ENCODE measurements at regions not wholly inside any gene's neighbourhood (a gene's known extent, or its start where the extent isn't known, plus 50 kb on each side); places are given as distances from the start of the nearest gene placed in this dataset.

GRCh38 chrX:924017-924416, 288.4 kb downstream of the CRLF2 start:
- ChIA-PET POLR2A (no interaction called here), CTCF (ENCODE audit: low intra/inter-chr PET ratio) (no interaction called here)
- no peak for TF ChIP-seq POLR3G (IDR thresholded peaks at IDR 0.05; ENCODE audit: extremely low read depth, insufficient read length, insufficient replicate concordance)
- FAIRE-seq = no peak
- no peak overlapping the region for H3K27ac ChIP-seq (ENCODE audit: extremely low read depth, low read depth, low read length)
- WGBS (ENCODE audit: insufficient coverage, low coverage, missing lambda C conversion rate) = 49% methylated on average over 2 of the region's 2 CpGs
- no peaks in the 10 kb centered on the region for H3K9me1 ChIP-seq (ENCODE audit: control insufficient read depth, insufficient read depth, low read length)
- no peak overlapping the region for H3K4me3 ChIP-seq
- no peak for ATAC-seq
- no peak overlapping the region for H3K4me2 ChIP-seq (ENCODE audit: insufficient read depth, low read length)
- H3K4me1 ChIP-seq (replicated peaks in 1 of 2; ENCODE audit: control insufficient read depth in 2 of 2, insufficient read depth in 2 of 2, low read length in 2 of 2) = no peaks in the 10 kb centered on the region
- H3K9ac ChIP-seq (ENCODE audit: insufficient read depth in 1 of 2, low read depth in 2 of 2, low read length in 2 of 2) = no peak overlapping the region
- H3K9me3 ChIP-seq (replicated peaks; ENCODE audit: control insufficient read depth, insufficient read depth, low read depth, low read length) = no peaks in the 10 kb centered on the region; the same call in 1 of the 2 replicates
- no TSS peak for BruUV-seq (replicated peaks)
- no peaks in the 10 kb centered on the region for H3K27me3 ChIP-seq (ENCODE audit: control insufficient read depth in 2 of 2, insufficient read depth in 2 of 2, low read length in 2 of 2)
- in situ Hi-C loops (cut with MboI) (no loop called here), intact Hi-C loops (cut with micrococcal nuclease) (no loop called here)
- DNase-seq (ENCODE audit: extremely low read depth in 1 of 4, low spot score in 3 of 4) = no peak
- no peaks in the 10 kb centered on the region for H4K20me1 ChIP-seq (replicated peaks; ENCODE audit: control insufficient read depth, insufficient read depth, low read length)
- no peak overlapping the region for H2AFZ ChIP-seq (ENCODE audit: low read depth, low read length)
- no peaks in the 10 kb centered on the region for H3K36me3 ChIP-seq (ENCODE audit: control insufficient read depth, insufficient read depth, low read length)
- no peaks in the 10 kb centered on the region for H3K79me2 ChIP-seq (ENCODE audit: control insufficient read depth, insufficient read depth, low read length)

DNA sequence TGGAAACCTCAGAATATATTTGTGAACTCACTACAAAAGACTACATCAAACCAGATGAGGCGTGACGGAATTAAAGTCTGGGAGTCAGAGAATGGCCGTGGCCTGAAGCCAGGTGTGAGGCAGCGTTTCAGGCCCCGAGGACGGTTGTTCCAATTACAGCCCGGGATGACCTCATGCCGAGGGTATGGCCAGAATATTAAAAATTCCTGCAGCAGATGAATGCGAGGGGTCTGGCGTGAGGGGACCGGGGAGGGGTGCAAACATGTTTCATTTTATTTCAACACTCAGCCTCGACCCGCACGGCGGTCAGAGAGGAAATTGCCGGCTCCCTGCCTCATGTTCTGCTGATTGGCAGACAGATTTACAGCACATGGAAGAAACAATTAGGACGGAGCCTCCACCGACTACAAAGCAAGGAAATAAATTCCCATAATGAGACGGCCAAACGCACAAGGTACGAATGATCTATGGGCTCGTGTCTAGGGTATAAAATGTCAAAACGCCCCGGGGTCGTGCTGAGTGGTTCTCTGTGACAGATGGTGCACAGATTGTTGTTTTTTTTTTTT, 289.7 kb downstream of the SHOX start:
- DNase-seq (ENCODE audit: extremely low read depth in 1 of 4, low spot score in 3 of 4) (no peak), FAIRE-seq (no peak), ATAC-seq (no peak)
- in situ Hi-C loops (cut with MboI) (no loop called here), intact Hi-C loops (cut with micrococcal nuclease) (no loop called here)
- no peaks in the 10 kb centered on the region for H4K20me1 ChIP-seq (replicated peaks; ENCODE audit: control insufficient read depth, insufficient read depth, low read length)
- no peak overlapping the region for H3K9ac ChIP-seq (ENCODE audit: insufficient read depth in 1 of 2, low read depth in 2 of 2, low read length in 2 of 2)
- H3K4me2 ChIP-seq (ENCODE audit: insufficient read depth, low read length) = no peak overlapping the region
- H3K9me3 ChIP-seq (replicated peaks; ENCODE audit: control insufficient read depth, insufficient read depth, low read depth, low read length) = no peaks in the 10 kb centered on the region; the same call in 1 of the 2 replicates
- no peaks in the 10 kb centered on the region for H3K79me2 ChIP-seq (ENCODE audit: control insufficient read depth, insufficient read depth, low read length)
- no peaks in the 10 kb centered on the region for H3K27me3 ChIP-seq (ENCODE audit: control insufficient read depth in 2 of 2, insufficient read depth in 2 of 2, low read length in 2 of 2)
- H3K9me1 ChIP-seq (ENCODE audit: control insufficient read depth, insufficient read depth, low read length) = no peaks in the 10 kb centered on the region
- POLR2A ChIA-PET = no interaction called here
- H3K36me3 ChIP-seq (ENCODE audit: control insufficient read depth, insufficient read depth, low read length) = no peaks in the 10 kb centered on the region
- H3K4me1 ChIP-seq (replicated peaks in 1 of 2; ENCODE audit: control insufficient read depth in 2 of 2, insufficient read depth in 2 of 2, low read length in 2 of 2) = no peaks in the 10 kb centered on the region
- H3K27ac ChIP-seq (ENCODE audit: extremely low read depth, low read depth, low read length) = no peak overlapping the region
- CTCF ChIA-PET (ENCODE audit: low intra/inter-chr PET ratio) = no interaction called here
- H3K4me3 ChIP-seq = no peak overlapping the region
- BruUV-seq (replicated peaks) = no TSS peak
- WGBS (ENCODE audit: insufficient coverage, low coverage, missing lambda C conversion rate) = 2% methylated on average over 20 of the region's 25 CpGs
- no peak overlapping the region for H2AFZ ChIP-seq (ENCODE audit: low read depth, low read length)
- no peak for TF ChIP-seq CTBP1 (IDR thresholded peaks at IDR 0.05; ENCODE audit: borderline replicate concordance)
- TF ChIP-seq TAF15 (IDR thresholded peaks at IDR 0.05; ENCODE audit: low read depth, low read length) = no peak
- no peak for TF ChIP-seq PML (IDR thresholded peaks at IDR 0.05; ENCODE audit: low read length)
- TF ChIP-seq, protein P1, sequence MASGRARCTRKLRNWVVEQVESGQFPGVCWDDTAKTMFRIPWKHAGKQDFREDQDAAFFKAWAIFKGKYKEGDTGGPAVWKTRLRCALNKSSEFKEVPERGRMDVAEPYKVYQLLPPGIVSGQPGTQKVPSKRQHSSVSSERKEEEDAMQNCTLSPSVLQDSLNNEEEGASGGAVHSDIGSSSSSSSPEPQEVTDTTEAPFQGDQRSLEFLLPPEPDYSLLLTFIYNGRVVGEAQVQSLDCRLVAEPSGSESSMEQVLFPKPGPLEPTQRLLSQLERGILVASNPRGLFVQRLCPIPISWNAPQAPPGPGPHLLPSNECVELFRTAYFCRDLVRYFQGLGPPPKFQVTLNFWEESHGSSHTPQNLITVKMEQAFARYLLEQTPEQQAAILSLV (tag; IDR thresholded peaks at IDR 0.05) = no peak
- TF ChIP-seq HDAC8 (tag; IDR thresholded peaks at IDR 0.05) = no peak
- no peak for TF ChIP-seq ZFX (CRISPR knock-in tag; IDR thresholded peaks at IDR 0.05)
- TF ChIP-seq ZNF444 (CRISPR knock-in tag; IDR thresholded peaks at IDR 0.05) = no peak
- no peak for TF ChIP-seq NELFE (IDR thresholded peaks at IDR 0.05; ENCODE audit: insufficient read depth, insufficient read length)
- no peak for TF ChIP-seq ETS1 (conservative IDR thresholded peaks at IDR 0.05; ENCODE audit: control insufficient read depth, low read depth, low read length)
- no peak for TF ChIP-seq RBM14 (IDR thresholded peaks at IDR 0.05; ENCODE audit: borderline replicate concordance, insufficient read depth, low read depth, low read length)
- TF ChIP-seq MEF2A (IDR thresholded peaks at IDR 0.05; ENCODE audit: control insufficient read depth, low read depth, low read length) = no peak
- TF ChIP-seq RBM25 (IDR thresholded peaks at IDR 0.05; ENCODE audit: low read depth, low read length, severe bottlenecking) = no peak
- no peak for TF ChIP-seq TCF15 (CRISPR knock-in tag; IDR thresholded peaks at IDR 0.05)
